ENCODE measurements at regions not wholly inside any gene's neighbourhood (a gene's known extent, or its start where the extent isn't known, plus 50 kb on each side); places are given as distances from the start of the nearest gene placed in this dataset.

DNA sequence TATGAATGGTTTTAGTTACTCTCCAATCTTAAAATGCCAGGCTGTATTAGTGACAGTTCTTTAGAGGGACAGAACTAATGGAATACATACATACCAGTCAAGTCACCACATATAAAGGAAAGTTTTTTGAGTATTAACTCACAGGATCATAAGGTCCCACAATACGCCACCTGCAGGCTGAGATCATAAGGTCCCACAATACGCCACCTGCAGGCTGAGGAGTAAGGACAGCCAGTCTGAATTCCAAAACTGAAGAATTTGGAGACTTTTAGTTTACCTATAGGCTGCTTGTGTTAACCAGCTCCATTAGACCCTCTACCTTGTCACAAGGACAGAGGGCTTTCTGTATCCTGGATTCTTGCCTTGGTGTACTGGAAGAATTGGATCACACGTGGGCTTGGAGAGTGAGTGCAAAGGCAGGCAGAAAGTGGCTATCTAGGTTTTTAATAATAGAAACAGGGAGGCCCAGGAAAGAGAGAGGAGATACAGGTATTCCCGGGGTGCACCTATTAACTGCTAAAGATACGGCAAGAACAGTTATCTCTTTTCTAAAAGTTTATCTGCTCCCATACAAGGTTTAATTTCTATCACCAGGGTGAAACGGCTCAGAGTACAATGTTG is 234.9 kb upstream of the CYRIA start:
- DNase-seq: no peak
- H3K27me3 Mint-ChIP-seq (ENCODE audit: low read depth in 3 of 3): peaks cover 0 to 4% (median 0%) of the 10 kb centered on the region in 3 donors
- no peak overlapping the region for H3K27ac Mint-ChIP-seq
- peaks cover 0 to 6% (median 0%) of the 10 kb centered on the region in 6 donors for H3K9me3 Mint-ChIP-seq
- H3K36me3 Mint-ChIP-seq: no peaks in the 10 kb centered on the region
- H3K4me1 Mint-ChIP-seq: no peaks in the 10 kb centered on the region
- no peak overlapping the region for H3K4me3 Mint-ChIP-seq

DNA sequence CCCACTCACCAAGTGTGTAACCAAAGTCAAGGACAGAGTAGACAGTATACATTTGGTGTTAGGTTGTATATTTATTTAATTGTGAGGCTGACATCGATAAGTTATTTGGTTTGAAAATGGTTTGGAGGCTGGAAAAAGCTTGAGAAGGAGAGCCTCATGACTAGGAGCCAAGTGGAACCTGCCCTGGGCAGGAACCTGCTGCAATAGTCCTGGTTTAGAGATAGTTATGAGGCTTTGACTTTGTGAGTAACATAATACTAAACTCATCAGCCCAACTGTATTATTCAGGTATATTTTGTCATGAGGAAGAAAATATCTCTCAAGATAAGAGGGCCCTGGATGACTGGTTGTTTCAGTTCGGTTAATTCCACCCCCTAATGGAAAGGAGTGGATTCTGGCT is 234.3 kb upstream of the CYRIA start:
- Mint-ChIP-seq H3K36me3 (no peaks in the 10 kb centered on the region), H3K4me3 (no peak overlapping the region), H3K9me3 (peaks cover 0 to 6% (median 0%) of the 10 kb centered on the region in 6 donors), H3K27me3 (ENCODE audit: low read depth in 3 of 3) (peaks cover 0 to 4% (median 0%) of the 10 kb centered on the region in 3 donors), H3K4me1 (no peaks in the 10 kb centered on the region), H3K27ac (no peak overlapping the region)
- DNase-seq: no peak

- no peak overlapping the region for H3K27ac Mint-ChIP-seq
- H3K4me1 Mint-ChIP-seq: no peaks in the 10 kb centered on the region
- no peak overlapping the region for H3K4me3 Mint-ChIP-seq
- DNase-seq: no peak
- no peaks in the 10 kb centered on the region for H3K36me3 Mint-ChIP-seq
- peaks cover 0 to 5% (median 0%) of the 10 kb centered on the region in 3 donors for H3K27me3 Mint-ChIP-seq (ENCODE audit: low read depth in 3 of 3)
- peaks cover 0 to 3% (median 0%) of the 10 kb centered on the region in 6 donors for H3K9me3 Mint-ChIP-seq
These were observed 224.4 kb upstream of the CYRIA start for GRCh38 chr2:16890081-16890480.

DNA sequence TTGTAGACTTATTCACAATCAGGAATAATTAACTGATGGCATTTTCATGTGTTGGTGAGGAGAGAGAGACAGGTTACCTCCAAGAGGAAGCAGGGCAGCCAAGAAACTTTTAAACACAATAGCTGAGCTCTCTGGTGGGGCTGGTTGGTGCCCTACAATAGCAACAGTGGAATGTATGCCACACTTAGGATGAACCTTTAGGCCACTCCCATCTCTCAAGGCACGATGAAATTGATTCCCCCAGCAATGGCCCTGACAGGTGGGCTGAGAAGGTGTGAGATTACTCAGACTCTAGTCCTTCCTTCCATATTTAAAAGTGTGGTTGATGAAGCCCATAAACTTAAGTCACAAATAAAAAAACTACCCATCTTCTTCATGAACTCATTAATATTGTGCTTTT is 219.4 kb upstream of the CYRIA start:
- DNase-seq: no peak
- peaks cover 0 to 1% (median 0%) of the 10 kb centered on the region in 3 donors for H3K27me3 Mint-ChIP-seq (ENCODE audit: low read depth in 3 of 3)
- H3K27ac Mint-ChIP-seq: no peak overlapping the region
- no peaks in the 10 kb centered on the region for H3K36me3 Mint-ChIP-seq
- peaks cover 0 to 10% (median 0%) of the 10 kb centered on the region in 6 donors for H3K9me3 Mint-ChIP-seq
- no peak overlapping the region for H3K4me3 Mint-ChIP-seq
- no peaks in the 10 kb centered on the region for H3K4me1 Mint-ChIP-seq

DNA sequence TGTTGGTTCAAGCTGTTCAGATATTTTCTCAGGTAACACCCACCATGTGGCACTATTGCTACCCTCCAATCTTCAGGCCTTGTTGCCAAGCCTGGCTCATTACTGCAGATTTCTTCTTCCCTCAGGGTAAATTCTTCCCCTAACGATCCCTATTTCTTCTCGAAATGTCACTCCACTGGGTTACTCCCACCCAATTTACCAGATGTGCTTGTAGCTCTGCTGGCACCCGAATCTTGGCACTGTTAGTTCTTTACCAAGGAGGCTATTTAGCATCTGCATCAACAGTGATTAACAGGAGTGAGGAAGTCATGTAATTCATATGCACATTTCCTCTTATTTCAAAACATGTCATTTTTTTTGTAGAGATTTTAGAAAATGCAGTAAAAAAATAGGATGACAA is 217.1 kb upstream of the CYRIA start:
- peaks cover 0 to 11% (median 0%) of the 10 kb centered on the region in 6 donors for H3K9me3 Mint-ChIP-seq

GRCh38 chr2:16881122-16881521 is 215.5 kb upstream of the CYRIA start:
- DNase-seq: no peak
- no peaks in the 10 kb centered on the region for H3K4me1 Mint-ChIP-seq
- H3K4me3 Mint-ChIP-seq: no peak overlapping the region
- H3K9me3 Mint-ChIP-seq: peaks cover 0 to 11% (median 0%) of the 10 kb centered on the region in 6 donors
- H3K27me3 Mint-ChIP-seq (ENCODE audit: low read depth in 3 of 3): peaks cover 0 to 1% (median 0%) of the 10 kb centered on the region in 3 donors
- H3K36me3 Mint-ChIP-seq: no peaks in the 10 kb centered on the region
- H3K27ac Mint-ChIP-seq: no peak overlapping the region

More for the DNA sequence above, 217.1 kb upstream of the CYRIA start:
- H3K4me3 Mint-ChIP-seq: no peak overlapping the region
- H3K27ac Mint-ChIP-seq: no peak overlapping the region
- no peaks in the 10 kb centered on the region for H3K4me1 Mint-ChIP-seq
- DNase-seq: no peak
- no peaks in the 10 kb centered on the region for H3K36me3 Mint-ChIP-seq
- H3K27me3 Mint-ChIP-seq (ENCODE audit: low read depth in 3 of 3): peaks cover 0 to 1% (median 0%) of the 10 kb centered on the region in 3 donors

GRCh38 chr2:16871411-16871810 is 205.8 kb upstream of the CYRIA start:
- Mint-ChIP-seq H3K27me3 (ENCODE audit: low read depth in 3 of 3) (no peaks in the 10 kb centered on the region), H3K27ac (no peak overlapping the region), H3K9me3 (peaks cover 0 to 6% (median under 1%) of the 10 kb centered on the region in 6 donors), H3K36me3 (no peaks in the 10 kb centered on the region), H3K4me1 (no peaks in the 10 kb centered on the region), H3K4me3 (no peak overlapping the region)
- DNase-seq: no peak

DNA sequence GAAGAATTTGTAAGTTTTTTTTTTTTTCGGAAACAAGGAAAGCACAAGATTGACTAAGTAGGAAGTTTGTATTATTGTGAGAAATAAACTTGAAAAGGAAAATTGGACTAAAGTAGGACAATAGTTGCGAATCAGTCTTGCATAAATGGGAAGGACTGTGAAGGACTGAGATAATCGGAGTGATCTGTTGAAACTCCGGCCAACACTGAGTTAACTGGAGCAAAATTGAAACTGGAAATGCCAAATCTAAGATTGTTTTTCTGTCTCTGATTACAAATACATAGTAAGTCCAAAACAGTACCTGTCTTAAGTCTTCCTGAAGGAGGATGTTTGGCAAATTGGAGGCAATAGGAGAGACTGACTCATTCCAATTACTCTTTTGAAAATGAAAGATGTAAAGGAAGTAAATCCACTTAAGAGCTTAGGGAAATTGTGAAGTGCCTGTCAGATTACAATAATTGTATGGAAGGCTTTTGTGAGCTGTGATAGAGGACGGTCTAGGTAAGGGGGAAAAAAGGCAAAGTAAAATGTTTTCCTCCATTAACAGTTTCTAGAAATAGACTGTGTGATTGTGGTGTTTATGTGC is 204.9 kb upstream of the CYRIA start:
- Mint-ChIP-seq H3K27ac (no peak overlapping the region), H3K4me1 (no peaks in the 10 kb centered on the region), H3K36me3 (no peaks in the 10 kb centered on the region), H3K4me3 (no peak overlapping the region), H3K9me3 (peaks cover 0 to 6% (median under 1%) of the 10 kb centered on the region in 6 donors), H3K27me3 (ENCODE audit: low read depth in 3 of 3) (no peaks in the 10 kb centered on the region)
- DNase-seq: no peak

GRCh38 chr2:16869711-16870110 is 204.1 kb upstream of the CYRIA start:
- no peak overlapping the region for H3K4me3 Mint-ChIP-seq
- no peak for DNase-seq
- no peaks in the 10 kb centered on the region for H3K4me1 Mint-ChIP-seq
- peaks cover 0 to 6% (median 0%) of the 10 kb centered on the region in 6 donors for H3K9me3 Mint-ChIP-seq
- H3K27me3 Mint-ChIP-seq (ENCODE audit: low read depth in 3 of 3): no peaks in the 10 kb centered on the region
- no peaks in the 10 kb centered on the region for H3K36me3 Mint-ChIP-seq
- no peak overlapping the region for H3K27ac Mint-ChIP-seq

DNA sequence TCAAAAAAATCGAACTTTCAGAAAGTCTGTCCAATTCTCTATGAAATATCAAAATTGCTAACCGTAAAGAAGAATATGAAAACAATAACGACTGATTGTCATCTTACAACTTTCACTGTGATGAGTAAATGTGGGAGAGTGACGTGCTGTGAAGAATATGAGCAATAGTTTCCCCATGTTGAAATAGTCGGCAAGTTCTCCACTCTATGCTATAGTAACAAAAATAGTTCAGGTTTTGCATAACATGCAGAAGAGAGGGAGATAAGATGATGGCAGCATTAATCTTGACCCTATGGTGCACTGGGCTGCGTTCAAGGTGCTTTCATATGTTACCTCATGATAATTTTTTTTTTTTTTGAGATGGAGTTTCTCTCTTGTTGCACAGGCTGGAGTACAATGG is 196.8 kb upstream of the CYRIA start:
- Mint-ChIP-seq H3K36me3 (no peaks in the 10 kb centered on the region), H3K27ac (no peak overlapping the region), H3K4me3 (no peak overlapping the region), H3K4me1 (no peaks in the 10 kb centered on the region), H3K9me3 (peaks cover 0 to 3% (median 0%) of the 10 kb centered on the region in 6 donors), H3K27me3 (ENCODE audit: low read depth in 3 of 3) (no peaks in the 10 kb centered on the region)
- no peak for DNase-seq

- no peak overlapping the region for H3K4me3 Mint-ChIP-seq
- no peaks in the 10 kb centered on the region for H3K36me3 Mint-ChIP-seq
- H3K27ac Mint-ChIP-seq: no peak overlapping the region
- no peak for DNase-seq
- H3K27me3 Mint-ChIP-seq (ENCODE audit: low read depth in 3 of 3): no peaks in the 10 kb centered on the region
- no peaks in the 10 kb centered on the region for H3K4me1 Mint-ChIP-seq
- peaks cover 0 to 3% (median 0%) of the 10 kb centered on the region in 6 donors for H3K9me3 Mint-ChIP-seq
These were observed 195.9 kb upstream of the CYRIA start for GRCh38 chr2:16861530-16861929.

DNA sequence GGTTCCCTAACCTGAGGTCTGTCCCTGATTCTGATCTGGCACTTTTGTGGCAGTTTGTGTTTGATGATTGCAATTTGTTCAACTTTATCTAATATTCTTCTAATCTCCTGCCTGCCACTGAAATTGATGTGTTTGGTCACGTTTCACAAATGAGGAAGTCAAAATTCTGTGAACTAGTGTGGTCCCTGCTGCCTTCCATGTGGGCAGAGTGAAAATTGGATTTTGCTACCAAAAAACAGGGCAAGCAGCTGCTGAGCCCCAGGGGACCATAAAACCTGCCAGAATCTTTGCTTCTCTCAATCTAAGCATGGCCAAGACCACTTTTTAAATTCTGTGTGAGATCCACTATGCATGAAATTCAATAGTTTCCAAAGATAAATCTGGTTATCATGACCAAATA is 195.5 kb upstream of the CYRIA start:
- H3K27me3 Mint-ChIP-seq (ENCODE audit: low read depth in 3 of 3): no peaks in the 10 kb centered on the region
- no peak overlapping the region for H3K27ac Mint-ChIP-seq
- H3K4me3 Mint-ChIP-seq: no peak overlapping the region
- no peaks in the 10 kb centered on the region for H3K4me1 Mint-ChIP-seq
- peaks cover 0 to 3% (median 0%) of the 10 kb centered on the region in 6 donors for H3K9me3 Mint-ChIP-seq
- no peaks in the 10 kb centered on the region for H3K36me3 Mint-ChIP-seq
- DNase-seq: no peak

DNA sequence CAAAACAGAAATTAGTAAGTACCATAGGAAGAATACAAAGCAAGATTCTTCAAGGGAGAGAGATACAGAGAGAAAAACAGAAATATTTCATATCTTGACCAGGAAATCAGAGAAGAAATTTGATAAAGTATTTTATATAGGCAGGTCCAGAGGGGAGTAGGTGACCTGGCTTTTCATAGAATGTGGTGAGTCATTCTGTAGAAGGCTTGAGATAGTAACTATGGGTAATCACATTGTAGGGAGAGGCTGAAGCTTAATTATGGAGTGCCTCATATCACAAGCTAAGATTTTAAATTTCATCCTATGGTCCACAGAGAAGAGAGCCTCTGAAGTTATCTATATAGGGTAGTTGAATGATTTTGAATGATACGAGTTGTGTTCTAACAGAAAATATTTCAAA is 195.0 kb upstream of the CYRIA start:
- H3K27ac Mint-ChIP-seq: no peak overlapping the region
- peaks cover 0 to 3% (median 0%) of the 10 kb centered on the region in 6 donors for H3K9me3 Mint-ChIP-seq
- no peaks in the 10 kb centered on the region for H3K36me3 Mint-ChIP-seq
- H3K4me3 Mint-ChIP-seq: no peak overlapping the region
- no peaks in the 10 kb centered on the region for H3K4me1 Mint-ChIP-seq
- H3K27me3 Mint-ChIP-seq (ENCODE audit: low read depth in 3 of 3): no peaks in the 10 kb centered on the region
- DNase-seq: no peak

DNA sequence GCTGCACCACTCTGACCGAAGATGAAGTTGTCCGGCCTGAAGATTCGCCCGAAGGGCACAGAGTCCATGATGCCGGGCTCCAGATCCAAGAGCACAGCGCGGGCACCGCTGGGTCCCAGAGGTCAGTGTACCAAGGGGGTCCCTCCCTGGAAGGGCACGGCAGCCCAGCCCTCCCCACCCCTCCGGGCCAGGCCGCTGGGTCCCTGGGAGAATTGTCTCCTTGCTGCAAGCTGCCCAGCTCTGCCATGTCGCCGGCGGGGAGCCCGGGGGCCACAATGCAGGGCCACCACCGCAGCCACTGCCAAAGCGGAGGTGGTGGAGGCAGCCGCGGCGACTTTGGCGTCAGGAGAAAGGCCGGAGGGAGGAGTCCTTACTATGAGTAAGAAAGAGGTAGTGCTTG is 189.5 kb upstream of the CYRIA start:
- Mint-ChIP-seq H3K4me1 (no peaks in the 10 kb centered on the region), H3K27ac (no peak overlapping the region), H3K4me3 (no peak overlapping the region), H3K9me3 (peaks cover 0 to 2% (median 0%) of the 10 kb centered on the region in 6 donors), H3K27me3 (ENCODE audit: low read depth in 3 of 3) (peaks cover 0 to 2% (median 0%) of the 10 kb centered on the region in 3 donors), H3K36me3 (no peaks in the 10 kb centered on the region)
- no peak for DNase-seq

- no peak for DNase-seq
- Mint-ChIP-seq H3K36me3 (no peaks in the 10 kb centered on the region), H3K4me1 (no peaks in the 10 kb centered on the region), H3K27me3 (ENCODE audit: low read depth in 3 of 3) (peaks cover 0 to 2% (median 0%) of the 10 kb centered on the region in 3 donors), H3K4me3 (no peak overlapping the region), H3K9me3 (no peaks in the 10 kb centered on the region), H3K27ac (no peak overlapping the region)
These were observed 187.5 kb upstream of the CYRIA start for GRCh38 chr2:16853088-16853487.
